Loucy (cell line): ENCODE measurements at regions not wholly inside any gene's neighbourhood (a gene's known extent, or its start where the extent isn't known, plus 50 kb on each side); places are given as distances from the start of the nearest gene placed in this dataset.

Experiments
- CTCF ChIP-seq: fragments of 200-600 bp; sonication (generic); conservative IDR thresholded peaks from 2 replicates; pipeline ENCODE4 v1.5.1; 2014; ENCODE audit warnings: mild to moderate bottlenecking, antibody characterized with exemption, low read length
- EZH2phosphoT487 ChIP-seq: fragments of 200-600 bp; IDR thresholded peaks from 2 replicates; pipeline ENCODE4 v1.6.1; 2018; ENCODE audit warnings: antibody characterized with exemption, mild to moderate bottlenecking, moderate library complexity, borderline replicate concordance

DNA sequence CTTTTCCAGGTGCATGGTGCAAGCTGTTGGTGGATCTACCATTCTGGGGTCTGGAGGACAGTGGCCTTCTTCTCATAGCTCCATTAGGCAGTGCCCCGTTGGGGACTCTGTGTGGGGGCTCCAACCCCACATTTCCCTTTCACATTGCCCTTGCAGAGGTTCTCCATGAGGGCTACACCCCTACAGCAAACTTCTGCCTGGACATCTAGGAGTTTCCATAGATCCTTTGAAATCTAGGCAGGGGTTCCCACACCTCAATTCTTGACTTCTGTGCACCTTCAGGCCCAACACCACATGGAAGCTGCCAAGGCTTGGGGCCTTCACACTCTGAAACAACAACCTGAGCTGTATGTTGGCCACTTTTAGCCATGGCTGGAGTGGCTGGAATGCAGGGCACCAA, 282.8 kb upstream of the SASH1 start:
- TF ChIP-seq CTCF (no peak), EZH2phosphoT487 (no peak)
